ENCODE measurements at regions not wholly inside any gene's neighbourhood (a gene's known extent, or its start where the extent isn't known, plus 50 kb on each side); places are given as distances from the start of the nearest gene placed in this dataset.
"Not testable (repeated sequence)": the region's sequence is repeated elsewhere in the genome, so short reads cannot be mapped to it uniquely, and the experiment has no call there.

DNA sequence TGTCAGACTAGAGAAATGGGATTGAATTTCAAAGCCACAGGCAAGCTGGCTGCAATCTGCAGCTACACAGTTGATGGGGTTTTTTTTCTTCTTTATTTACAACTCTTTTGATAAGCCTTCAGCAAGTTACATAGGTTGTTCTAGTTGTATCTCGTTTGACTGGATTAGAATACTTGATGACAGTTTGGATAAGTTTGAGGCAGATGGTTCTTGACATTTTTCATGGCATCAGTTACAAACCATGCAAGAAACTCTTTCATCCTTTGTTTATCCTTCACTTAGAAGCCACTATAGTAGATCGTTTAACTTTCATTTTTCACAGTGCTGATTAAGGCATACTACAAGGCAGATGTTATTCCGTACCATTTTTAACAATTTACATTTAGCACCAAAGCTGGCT lies 238.9 kb downstream of the TOX3 start:
- DNase-seq, result no peak

DNA sequence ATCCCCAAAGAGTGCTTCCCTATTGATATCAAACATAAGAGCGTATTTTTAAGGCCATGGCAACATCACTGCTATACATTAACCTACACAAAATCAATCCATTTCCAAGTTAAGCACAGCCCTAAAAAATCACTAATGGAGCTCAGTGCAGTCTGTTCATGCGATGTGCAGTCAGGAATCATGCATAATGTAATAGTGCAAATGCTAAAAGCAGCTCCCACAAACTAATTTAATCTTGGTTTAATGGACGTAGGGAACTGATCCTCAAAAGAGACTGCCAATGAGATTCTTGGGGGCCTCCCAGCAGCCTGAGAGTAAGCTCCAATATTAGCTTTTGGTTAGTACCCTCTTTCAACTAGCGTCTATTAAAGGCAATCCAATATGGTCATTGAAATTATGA lies 245.9 kb downstream of the TOX3 start:
- DNase-seq, result no peak

DNA sequence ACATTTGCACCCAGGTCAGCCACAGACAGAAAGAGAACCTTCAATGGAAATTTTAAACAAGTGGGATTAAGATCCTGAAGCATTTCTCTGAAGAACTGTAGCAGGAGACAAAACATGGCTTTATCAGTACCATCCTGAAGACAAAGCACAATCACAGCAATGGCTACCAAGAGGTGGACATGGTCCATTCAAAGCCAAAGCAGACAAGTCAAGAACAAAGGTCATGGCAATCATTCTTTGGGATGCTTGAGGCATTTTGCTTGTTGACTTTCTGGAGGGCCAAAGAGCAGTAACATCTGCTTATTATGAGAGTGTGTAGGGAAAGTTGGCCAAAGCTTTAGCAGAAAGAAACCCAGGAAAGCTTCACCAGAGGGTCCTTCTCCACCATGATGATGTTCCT lies 248.2 kb downstream of the TOX3 start:
- no peak for DNase-seq

DNA sequence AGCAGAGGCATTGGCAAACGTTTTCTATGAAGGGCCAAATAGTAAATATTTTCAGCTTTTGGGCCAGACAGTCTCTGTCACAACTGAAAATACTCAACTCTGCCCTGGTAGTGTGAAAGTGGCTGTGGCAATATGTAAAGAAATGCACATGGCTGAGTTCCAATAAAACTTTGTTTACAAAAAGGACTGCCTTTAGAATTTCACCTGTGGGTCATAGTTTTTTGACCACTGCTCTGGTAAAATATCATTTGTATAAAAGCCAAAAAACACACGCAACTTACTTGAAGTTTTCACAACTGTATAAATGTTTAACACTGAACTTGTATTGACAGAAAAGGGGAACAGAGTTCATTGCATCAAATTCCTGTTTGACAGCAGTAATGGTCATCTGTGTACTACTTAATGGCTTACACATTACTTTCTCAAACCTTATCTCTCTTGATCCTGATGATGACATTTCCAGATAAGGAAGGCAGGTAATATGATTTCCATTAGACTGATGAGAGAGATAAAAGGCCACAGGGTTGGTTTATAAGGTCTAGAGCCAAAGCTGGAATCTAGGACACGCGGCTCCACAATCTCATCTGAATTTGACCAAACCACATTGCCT lies 250.1 kb downstream of the TOX3 start:
- DNase-seq, result not testable (repeated sequence)

DNA sequence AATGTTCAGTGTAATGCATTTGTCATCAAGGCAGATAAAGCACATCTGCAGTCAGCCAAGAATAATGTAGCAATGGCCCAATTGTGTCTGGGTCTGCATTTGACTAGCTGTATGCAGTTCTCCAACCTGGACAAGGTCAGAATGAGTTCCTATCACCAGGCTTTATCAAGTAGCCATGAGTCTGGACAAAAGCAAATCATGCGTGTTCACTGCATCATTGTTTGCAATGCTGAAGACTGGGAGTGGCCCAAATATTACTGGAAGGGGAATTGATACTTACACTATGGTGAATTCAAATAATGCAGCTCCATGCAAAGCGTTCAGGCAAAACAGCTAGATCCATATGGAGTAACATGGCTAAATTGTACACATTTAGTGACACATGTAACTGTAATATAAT lies 250.9 kb downstream of the TOX3 start:
- DNase-seq, result no peak

DNA sequence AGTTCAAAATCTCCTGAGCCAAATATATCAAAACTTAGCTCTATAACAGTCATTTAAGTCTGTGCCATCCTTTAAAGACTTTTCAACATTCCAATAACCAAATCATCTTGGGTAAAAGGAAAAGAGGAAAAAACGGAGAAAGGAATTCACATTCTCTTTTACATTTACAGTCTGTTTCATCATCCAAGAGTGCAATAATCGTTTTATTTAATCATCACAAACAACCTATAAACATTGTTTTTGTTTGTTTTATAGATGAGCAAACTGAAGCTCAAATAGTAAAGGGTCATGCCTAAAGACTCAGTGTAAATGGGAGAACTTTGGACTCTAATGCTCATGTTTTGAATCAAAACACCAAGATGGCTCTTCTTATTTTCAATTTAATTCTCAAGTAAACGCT lies 252.3 kb downstream of the TOX3 start:
- DNase-seq, result no peak

DNA sequence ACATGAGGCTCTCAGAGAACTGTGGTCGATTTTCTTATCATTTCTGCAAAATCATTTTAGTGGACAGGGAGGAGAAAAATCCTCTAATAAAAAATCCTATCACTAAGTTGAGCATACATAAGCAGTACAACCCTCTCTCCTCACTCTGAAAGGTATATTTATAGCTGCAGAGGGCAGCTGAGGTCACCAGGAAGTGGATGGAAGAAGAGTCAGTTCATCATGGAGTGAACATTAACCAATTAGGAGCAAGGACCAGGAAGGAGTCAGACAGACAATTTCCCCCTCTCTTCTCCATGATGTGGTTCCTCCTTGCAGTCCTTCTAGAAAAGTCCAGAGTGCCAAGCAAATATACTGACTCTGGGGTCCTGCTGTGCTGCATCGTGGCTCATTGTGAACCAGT lies 253.7 kb downstream of the TOX3 start:
- DNase-seq, result no peak

DNA sequence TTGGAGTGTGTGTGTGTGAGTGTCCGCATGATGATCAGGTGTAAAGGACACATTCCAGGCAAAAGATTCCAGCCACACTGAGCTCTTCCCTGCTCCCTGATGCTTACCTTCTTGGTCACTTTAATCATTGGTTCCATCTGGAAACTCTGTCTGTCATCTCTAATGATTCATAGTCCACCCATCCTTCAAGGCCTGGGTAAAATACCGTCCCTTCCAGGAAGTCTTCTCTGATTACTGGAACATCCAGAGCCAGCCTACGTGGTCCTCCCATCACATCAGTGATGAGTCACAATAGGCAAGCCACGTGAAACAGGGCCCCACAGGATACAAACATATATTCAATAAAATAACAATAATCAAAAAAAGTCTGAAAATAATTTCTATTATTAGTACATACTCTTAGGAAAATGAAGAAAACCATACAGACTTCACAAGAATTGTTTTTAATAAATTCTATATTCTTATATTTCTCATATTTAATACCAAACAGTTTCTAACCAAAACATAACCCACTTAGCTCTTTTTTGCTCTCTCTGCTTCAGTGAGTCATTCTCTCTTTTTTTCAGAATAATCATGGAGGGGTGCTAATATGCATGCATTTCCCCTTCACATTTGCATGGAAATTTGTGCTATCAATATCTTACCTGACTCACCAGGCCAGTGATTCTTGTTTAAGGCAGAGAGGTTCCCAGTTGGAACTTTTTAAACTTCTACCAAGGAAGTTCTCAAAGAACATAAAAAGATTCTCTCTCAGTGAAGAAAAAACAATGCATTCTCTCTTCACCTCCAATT lies 263.2 kb downstream of the TOX3 start:
- no peak for DNase-seq

DNA sequence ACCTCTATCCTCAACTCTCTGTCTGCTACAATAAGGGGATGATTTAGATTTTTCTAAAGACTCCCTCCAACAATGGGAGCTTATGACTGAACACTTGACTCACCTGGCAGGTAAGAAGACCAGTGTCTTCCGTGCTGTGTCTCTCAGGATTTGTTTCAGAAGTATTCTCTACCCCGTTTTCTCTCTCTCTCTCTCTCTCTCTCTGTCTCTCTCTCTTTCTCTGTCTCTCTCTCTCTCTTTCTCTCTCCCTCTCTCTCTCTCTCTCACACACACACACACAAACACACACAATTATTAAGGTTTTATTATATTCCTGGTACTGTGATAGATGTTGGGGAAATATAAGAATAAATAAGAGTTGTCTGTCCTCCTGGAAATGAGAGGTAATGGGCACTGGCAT lies 263.9 kb downstream of the TOX3 start:
- no peak for DNase-seq

DNA sequence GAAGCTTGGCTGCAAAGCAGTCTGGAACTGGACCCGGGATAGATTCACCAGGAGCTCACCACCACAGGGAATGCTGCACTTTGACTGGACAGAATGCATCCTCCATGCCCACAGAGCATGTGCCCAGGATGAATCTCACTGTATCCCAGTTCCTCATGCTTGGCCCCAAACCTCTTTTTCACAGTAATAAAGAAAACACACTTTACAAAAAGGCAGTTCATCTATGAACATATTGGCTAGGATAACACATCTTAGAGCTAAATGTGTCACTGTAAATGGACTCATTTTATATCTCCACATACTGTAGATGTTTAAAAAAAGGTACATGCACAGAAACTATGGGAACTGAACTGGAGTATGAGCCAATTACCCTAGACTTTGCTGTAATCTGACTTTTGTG lies 266.9 kb downstream of the TOX3 start:
- DNase-seq, result no peak

DNA sequence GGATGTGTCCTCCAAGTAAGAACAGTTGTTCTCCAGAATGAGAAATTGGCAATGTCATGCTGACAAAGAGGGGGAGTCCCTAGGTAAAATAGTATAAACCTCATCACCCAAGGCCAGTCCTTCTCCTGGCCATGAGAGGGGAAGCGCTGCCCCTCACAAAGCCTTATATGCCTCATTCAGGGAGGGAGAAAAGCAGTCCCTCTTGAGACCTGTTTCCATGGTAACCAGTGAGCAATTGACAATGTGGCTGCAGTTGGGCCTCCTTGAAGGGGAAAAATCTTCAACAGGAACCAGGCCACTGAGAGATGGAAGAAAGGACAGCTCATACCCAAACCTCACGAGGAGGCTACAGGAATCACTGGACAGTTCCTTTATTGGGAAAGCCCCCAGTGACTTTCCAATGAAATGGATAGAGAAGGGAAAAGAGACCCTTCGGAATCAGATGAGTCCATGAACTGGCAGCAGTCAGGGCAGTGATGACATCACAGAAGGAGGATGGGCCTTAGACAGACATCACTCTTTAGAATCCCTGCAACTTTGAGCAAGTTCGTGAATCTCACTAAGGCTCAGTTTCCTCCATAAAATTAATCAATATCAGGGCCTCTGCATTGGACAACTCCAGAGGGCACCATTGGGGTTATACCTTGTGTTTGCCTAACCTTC lies 275.7 kb downstream of the TOX3 start:
- no peak for DNase-seq

DNA sequence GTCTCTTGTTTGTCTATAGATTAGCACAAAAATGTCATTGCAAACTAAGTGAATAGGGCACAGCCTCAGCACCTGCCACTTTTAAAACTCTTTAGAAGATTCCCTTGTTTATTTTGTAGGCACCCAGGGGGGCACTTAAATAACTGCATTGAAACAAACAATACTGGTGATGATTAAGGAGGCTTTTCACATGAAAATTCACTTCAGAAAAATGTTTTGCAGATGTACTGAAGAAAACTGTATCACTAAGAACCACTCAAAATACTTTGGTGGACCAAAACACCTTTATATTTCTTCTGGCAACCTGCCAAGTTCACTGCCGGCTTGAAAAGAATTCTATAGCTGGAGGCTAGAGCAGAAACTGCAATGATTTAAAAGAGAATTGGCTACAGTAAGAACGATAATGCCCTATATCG lies 281.5 kb downstream of the TOX3 start:
- DNase-seq, result no peak

DNA sequence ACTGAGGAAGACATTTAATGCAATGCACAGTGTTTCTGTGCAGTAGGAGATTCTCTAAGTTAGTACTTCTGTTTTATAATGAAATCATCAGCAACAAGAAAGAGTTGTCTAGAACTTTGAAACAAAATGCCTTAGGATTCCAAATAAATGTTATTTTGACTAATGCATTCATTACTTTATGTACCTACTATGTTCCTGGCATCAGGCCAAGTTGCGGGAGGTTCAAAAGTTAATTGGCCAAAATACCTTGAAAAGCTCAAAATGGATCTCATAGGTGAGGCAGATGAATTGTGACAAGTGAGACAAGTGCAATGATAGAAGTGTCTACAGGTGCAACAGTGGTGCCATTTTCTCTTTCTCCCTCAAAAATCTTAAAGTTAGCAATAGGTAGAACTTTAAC lies 289.4 kb downstream of the TOX3 start:
- DNase-seq, result no peak

DNA sequence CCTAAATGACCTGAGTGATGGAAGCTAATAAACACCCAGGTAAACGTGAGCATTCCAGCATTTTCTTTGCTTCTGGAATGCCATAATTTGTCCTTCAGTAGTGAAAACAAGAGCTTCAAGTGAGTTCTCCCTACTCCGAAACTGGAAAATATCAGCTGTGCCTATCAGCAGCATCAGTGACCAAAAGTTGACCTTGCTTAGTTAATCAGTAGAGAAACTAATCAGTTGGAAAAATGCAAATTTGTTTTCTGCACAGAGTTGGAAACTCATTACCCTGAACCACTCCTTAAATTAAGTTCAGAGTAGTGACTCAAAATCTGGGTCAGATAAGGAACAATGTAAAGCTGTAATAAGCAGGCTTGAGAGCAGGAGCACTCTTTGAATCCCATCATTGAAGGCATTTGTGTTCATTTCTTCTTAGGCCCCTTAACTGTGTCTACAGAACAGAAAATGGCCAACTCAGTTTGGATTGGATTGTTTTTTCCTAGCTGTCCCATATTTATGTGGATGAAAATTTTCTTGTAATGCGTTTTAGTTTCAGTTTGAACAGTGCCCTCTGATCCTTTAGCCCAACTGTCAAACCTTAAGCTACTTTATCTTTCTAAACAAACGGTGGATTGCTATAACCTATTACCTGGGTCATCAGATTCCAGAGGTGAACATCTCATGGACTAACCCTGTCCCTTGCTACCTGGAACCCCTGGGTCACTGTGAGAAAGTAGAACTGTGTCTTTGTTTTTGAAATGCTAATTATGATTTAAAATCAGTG lies 290.4 kb downstream of the TOX3 start:
- DNase-seq, result no peak

DNA sequence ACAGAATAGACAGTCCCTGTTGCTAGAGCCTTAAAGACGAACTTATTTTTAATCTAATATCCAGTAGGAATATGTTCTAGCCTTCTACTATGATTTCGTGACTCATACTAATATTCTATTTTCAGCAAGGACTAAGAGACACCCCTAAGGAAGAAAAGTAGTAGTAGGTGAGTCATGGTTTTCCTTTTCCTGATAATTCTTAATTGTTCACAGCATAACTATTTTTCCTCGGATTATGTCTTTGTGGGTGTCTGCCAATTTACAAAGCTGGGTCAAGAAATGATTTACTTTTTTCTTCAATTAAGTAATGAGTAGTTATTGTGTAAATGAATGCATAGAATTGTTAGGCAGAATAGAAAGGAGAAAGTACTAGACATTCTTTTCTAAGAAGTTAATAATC lies 292.2 kb downstream of the TOX3 start:
- DNase-seq, result no peak

DNA sequence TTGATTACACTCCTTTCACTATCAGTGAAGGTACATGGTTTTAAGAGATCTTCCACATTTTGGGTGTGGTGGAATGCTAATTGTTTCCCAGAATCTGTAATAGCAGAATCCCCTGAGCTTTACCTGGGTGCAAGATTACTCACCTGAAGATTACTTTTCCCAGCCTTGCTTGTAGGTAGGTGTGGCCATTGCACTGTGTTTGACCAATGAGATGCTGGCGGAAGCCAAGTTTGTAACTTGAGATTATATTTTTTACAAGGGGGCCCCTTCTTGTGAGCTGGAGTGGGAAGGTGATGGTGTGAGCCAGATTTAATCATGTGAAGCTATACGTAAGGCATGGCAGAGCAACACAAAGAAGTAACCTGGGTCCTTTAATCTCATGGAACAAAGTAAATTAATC lies 294.3 kb downstream of the TOX3 start:
- DNase-seq, result no peak

DNA sequence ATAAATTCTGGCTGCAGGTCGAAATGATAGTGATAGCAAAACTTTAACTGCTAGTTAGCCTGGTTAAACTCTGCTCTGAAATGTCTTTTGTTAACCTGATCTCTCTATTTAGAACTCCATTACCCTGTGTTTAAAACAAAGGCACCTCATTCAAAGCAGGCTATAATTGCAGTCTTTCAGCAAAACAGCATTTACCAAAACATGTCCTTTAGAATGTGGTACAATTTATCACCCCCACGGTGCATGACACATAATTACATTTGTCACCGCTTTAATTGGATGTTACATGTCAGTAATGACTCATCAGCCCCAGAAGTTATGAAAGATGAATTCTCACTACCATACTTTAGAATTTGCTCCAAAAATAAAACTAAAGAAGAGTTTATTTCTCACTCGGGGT lies 295.4 kb downstream of the TOX3 start:
- DNase-seq, result no peak

DNA sequence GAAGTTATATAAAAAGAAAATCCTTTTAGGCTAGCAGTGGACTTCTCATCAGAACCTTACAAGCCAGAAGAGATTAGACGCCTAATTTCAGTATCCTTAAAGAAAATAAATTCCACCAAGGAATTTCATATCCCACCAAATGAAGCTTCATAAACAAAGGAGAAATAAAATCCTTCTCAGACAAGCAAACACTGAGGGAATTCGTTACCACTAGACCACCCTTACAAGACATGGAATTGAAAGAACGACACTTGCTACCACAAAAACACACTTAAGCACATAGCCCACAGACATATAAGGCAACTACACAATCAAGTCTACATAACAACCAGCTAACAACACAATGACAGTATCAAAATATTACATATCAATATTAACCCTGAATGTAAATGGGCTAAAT lies 299.2 kb downstream of the TOX3 start:
- no peak for DNase-seq

DNA sequence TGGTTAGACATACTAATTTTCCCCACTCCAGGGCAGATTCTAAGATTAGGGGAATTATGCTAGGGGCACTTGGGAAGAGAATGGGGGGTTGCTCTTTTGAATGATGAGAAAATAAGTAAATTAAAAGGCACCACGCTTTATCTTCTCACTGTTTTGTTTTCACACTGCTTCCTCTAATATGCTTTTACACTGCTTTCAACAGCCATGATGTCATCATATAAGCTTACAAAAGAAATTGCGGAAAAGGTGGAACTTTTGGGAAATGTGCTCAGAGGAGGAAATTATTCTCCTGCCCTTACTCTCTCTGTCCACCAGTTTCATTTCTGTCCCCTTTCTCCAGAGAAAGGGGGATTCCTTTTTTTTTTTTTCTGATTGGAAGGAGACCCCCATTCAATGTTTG lies 308.2 kb downstream of the TOX3 start:
- no peak for DNase-seq

DNA sequence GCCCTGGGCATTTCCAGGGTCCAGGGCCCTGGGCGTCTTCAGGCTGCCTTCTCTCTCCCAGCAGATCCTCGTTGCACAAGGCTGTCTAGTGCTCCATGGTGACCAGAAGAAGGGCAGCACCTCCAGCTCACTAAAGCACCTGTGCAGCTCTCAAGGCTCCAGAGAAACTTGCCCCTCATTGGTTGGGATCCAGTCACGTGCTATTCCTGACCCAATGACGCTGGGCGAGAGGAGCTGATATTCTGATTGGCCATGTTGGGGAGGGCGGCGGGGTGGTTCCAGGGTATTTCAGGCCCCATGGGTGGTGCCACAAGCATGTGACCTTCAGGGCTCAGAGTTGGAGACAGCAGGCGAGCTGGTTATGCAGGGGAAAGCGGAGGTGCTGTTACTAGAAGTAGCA lies 309.1 kb downstream of the TOX3 start:
- no peak for DNase-seq

DNA sequence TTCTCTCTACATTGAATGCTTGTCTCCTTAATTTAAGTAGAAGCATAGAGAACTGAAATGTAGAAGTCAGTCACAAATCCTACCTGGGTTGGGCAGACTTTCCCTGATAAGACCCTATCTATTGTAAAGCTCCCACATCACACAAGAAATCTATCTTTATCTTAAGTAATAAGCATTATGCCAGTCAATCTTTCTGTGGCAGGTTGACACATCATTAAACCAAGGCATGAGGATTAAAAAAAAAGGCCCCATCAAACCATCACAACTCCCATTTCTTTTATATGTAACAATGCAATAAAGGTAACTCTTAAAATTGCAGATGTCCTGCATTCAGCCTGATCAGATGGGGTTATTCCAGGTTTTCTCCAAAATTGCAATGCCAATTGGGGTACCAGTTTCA lies 311.8 kb downstream of the TOX3 start:
- DNase-seq, result no peak

DNA sequence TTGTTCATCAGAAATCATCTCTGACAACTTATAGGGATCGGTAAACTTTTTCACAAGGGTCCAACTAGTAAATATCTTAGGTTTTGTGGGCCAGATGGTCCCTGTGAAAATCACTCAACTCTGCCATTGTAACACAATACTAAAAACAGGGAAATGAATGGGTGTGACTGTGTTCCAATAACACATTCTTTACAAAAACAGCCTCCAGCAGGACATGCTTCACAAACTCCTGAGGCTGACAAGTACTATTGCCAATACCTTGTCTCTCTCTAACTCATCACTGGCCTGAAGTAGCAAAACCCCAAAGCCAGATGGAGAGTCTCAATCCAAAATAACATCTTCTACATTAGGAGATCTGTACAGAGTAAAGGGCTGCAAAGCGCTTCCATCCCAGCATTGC lies 312.3 kb downstream of the TOX3 start:
- no peak for DNase-seq

DNA sequence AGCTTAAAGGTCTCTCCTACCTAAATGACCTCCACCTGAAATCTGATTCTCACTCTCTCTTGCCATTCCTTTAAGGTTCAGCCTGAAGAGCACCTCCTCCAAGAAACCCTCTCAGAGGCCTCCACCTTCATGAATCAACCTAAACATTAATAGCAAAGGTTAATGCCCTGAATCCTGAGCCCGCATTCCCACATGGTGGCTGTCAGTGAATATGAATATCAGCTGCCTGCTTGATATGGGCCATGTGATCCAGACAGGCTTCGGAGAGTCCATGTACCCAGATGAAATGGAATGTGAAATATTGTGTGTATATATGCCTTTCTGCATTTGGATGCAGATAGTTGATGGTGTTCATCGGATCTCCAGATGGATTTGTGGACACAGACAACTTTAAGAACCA lies 317.5 kb downstream of the TOX3 start:
- no peak for DNase-seq

DNA sequence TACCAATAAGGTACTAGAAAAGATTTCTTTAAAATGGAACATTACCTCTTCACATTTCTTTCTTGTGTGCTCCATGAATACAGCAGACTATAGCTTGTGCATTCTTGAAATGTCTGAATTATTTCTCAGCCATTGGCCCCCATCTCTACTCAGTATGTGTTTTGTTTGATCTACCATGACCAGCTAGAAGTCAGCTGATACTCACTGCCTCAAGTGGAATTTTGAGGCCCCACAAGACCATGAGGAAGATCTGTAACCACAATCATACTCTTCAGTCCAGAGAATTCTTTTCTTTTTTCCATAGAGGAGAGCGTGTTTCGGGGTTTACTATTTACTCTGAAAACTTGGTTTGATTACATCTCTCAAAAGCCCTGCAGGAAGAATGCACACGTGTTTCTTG lies 319.1 kb downstream of the TOX3 start:
- DNase-seq, result no peak
